ENCODE measurements at regions not wholly inside any gene's neighbourhood (a gene's known extent, or its start where the extent isn't known, plus 50 kb on each side); places are given as distances from the start of the nearest gene placed in this dataset.

DNA sequence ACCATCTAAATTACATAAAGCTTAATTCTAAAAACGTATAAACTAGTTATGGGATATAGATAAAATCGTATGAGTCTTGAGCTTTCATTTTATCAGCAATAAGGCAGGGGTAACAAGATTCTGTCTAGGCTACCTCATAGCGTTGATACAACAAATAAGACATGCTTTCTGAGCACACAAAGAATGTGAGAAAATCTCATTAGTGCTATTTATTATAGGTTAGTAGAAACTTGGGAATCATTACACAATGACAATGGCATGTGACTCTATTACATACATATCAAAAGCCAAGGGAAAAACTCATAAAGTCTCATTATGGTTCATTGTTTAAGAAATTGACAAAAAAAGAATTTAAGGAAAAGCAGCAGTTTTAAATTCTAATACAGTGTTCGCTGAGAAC, 448.6 kb downstream of the PLK2 start:
- TF ChIP-seq, protein P1, sequence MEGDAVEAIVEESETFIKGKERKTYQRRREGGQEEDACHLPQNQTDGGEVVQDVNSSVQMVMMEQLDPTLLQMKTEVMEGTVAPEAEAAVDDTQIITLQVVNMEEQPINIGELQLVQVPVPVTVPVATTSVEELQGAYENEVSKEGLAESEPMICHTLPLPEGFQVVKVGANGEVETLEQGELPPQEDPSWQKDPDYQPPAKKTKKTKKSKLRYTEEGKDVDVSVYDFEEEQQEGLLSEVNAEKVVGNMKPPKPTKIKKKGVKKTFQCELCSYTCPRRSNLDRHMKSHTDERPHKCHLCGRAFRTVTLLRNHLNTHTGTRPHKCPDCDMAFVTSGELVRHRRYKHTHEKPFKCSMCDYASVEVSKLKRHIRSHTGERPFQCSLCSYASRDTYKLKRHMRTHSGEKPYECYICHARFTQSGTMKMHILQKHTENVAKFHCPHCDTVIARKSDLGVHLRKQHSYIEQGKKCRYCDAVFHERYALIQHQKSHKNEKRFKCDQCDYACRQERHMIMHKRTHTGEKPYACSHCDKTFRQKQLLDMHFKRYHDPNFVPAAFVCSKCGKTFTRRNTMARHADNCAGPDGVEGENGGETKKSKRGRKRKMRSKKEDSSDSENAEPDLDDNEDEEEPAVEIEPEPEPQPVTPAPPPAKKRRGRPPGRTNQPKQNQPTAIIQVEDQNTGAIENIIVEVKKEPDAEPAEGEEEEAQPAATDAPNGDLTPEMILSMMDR (IDR thresholded peaks at IDR 0.05 in 8 of 11, conservative IDR thresholded peaks at IDR 0.05 in 3 of 11) = no peak
- TF ChIP-seq POLR2A (IDR thresholded peaks at IDR 0.05) (no peak), POLR2AphosphoS5 (IDR thresholded peaks at IDR 0.05) (no peak)

All from spleen (tissue), 7 donors.